Ishikawa (cell line): ENCODE measurements at regions not wholly inside any gene's neighbourhood (a gene's known extent, or its start where the extent isn't known, plus 50 kb on each side); places are given as distances from the start of the nearest gene placed in this dataset.

Experiments
- CEBPB ChIP-seq: IDR thresholded peaks from 2 replicates; pipeline ENCODE4 v1.6.1; 2012
- CREB1 ChIP-seq: IDR thresholded peaks from 2 replicates; pipeline ENCODE4 v1.6.1; 2012; ENCODE audit warnings: low read depth
- EGR1 ChIP-seq: IDR thresholded peaks from 2 replicates; pipeline ENCODE4 v1.6.1; 2012
- EP300 ChIP-seq: IDR thresholded peaks from 2 replicates; pipeline ENCODE4 v1.6.1; 2012; ENCODE audit warnings: borderline replicate concordance
- NFIC ChIP-seq: IDR thresholded peaks from 2 replicates; pipeline ENCODE4 v1.6.1; 2012
- RAD21 ChIP-seq: IDR thresholded peaks from 2 replicates; pipeline ENCODE4 v1.6.1; 2012; ENCODE audit warnings: low read depth
- YY1 ChIP-seq: IDR thresholded peaks from 2 replicates; pipeline ENCODE4 v1.6.1; 2012; ENCODE audit warnings: low read depth
- TF ChIP-seq, protein P1 (sequence below): IDR thresholded peaks from 2 replicates; pipeline ENCODE4 v1.6.1; 2012
- TF ChIP-seq, protein P2 (sequence below): IDR thresholded peaks from 2 replicates; pipeline ENCODE4 v1.6.1; 2012; ENCODE audit warnings: low read depth, mild to moderate bottlenecking
- TF ChIP-seq, protein P3 (sequence below): IDR thresholded peaks from 2 replicates; pipeline ENCODE4 v1.6.1; 2012

DNA sequence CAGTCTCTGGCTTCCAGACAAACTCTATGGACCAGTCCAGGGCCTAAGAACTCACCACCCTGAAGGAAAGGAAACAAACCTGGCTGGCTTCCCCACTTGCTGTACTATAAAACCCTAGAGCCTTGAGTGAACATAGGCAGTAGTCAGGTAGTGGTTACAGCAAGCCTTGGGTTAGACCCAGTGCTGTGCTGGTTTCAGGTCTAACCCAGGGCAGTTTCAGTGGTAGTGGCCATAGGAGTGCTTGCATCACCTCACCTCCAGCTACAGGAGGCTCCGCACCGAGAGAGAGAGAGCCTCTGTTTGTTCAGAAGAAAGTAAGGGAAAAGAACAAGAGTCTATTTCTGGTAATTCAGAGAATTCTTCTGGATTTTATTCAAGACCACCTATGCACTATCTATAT lies 714.1 kb upstream of the CDH10 start:
- TF ChIP-seq, protein P1, sequence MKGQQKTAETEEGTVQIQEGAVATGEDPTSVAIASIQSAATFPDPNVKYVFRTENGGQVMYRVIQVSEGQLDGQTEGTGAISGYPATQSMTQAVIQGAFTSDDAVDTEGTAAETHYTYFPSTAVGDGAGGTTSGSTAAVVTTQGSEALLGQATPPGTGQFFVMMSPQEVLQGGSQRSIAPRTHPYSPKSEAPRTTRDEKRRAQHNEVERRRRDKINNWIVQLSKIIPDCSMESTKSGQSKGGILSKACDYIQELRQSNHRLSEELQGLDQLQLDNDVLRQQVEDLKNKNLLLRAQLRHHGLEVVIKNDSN = no peak
- TF ChIP-seq, protein P2, sequence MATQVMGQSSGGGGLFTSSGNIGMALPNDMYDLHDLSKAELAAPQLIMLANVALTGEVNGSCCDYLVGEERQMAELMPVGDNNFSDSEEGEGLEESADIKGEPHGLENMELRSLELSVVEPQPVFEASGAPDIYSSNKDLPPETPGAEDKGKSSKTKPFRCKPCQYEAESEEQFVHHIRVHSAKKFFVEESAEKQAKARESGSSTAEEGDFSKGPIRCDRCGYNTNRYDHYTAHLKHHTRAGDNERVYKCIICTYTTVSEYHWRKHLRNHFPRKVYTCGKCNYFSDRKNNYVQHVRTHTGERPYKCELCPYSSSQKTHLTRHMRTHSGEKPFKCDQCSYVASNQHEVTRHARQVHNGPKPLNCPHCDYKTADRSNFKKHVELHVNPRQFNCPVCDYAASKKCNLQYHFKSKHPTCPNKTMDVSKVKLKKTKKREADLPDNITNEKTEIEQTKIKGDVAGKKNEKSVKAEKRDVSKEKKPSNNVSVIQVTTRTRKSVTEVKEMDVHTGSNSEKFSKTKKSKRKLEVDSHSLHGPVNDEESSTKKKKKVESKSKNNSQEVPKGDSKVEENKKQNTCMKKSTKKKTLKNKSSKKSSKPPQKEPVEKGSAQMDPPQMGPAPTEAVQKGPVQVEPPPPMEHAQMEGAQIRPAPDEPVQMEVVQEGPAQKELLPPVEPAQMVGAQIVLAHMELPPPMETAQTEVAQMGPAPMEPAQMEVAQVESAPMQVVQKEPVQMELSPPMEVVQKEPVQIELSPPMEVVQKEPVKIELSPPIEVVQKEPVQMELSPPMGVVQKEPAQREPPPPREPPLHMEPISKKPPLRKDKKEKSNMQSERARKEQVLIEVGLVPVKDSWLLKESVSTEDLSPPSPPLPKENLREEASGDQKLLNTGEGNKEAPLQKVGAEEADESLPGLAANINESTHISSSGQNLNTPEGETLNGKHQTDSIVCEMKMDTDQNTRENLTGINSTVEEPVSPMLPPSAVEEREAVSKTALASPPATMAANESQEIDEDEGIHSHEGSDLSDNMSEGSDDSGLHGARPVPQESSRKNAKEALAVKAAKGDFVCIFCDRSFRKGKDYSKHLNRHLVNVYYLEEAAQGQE = no peak
- TF ChIP-seq, protein P3, sequence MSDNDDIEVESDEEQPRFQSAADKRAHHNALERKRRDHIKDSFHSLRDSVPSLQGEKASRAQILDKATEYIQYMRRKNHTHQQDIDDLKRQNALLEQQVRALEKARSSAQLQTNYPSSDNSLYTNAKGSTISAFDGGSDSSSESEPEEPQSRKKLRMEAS = no peak
- TF ChIP-seq EP300 (no peak), RAD21 (no peak), CREB1 (no peak), EGR1 (no peak), CEBPB (no peak), NFIC (no peak), YY1 (no peak)
